H1 (cell line): ENCODE measurements at regions not wholly inside any gene's neighbourhood (a gene's known extent, or its start where the extent isn't known, plus 50 kb on each side); places are given as distances from the start of the nearest gene placed in this dataset.

Experiments
- EZH2 ChIP-seq: fragments of 200-600 bp; sonication (generic); IDR thresholded peaks from 2 replicates; pipeline ENCODE4 v1.7.1; 2012; ENCODE audit warnings: low read depth, mild to moderate bottlenecking, moderate library complexity, low read length, inconsistent platforms; ENCODE audit not compliant: severe bottlenecking
- USF2 ChIP-seq: IDR thresholded peaks from 2 replicates; pipeline ENCODE4 v1.6.1; 2011; ENCODE audit warnings: low read length, improper control_type of control experiment

- TF ChIP-seq USF2 (no peak), EZH2 (no peak)
Measured at GRCh38 chr12:25875661-25876060, 82.8 kb upstream of the RASSF8 start (continued).
